ENCODE measurements at regions not wholly inside any gene's neighbourhood (a gene's known extent, or its start where the extent isn't known, plus 50 kb on each side); places are given as distances from the start of the nearest gene placed in this dataset.

GRCh38 chr16:66093191-66093590, 273.3 kb upstream of the CDH5 start:
- no peak for TF ChIP-seq CEBPB (IDR thresholded peaks at IDR 0.05)
- TF ChIP-seq EP300 (IDR thresholded peaks at IDR 0.05; ENCODE audit: borderline replicate concordance): no peak
- no peak for TF ChIP-seq EGR1 (IDR thresholded peaks at IDR 0.05)
- TF ChIP-seq TCF12 (IDR thresholded peaks at IDR 0.05; ENCODE audit: low read depth): no peak

All from Ishikawa (cell line).